GM19467 (cell line): ENCODE measurements at regions not wholly inside any gene's neighbourhood (a gene's known extent, or its start where the extent isn't known, plus 50 kb on each side); places are given as distances from the start of the nearest gene placed in this dataset.
"Not testable (repeated sequence)": the region's sequence is repeated elsewhere in the genome, so short reads cannot be mapped to it uniquely, and the experiment has no call there.

Experiments
- ATAC-seq: cut with Tn5 transposase; IDR thresholded peaks from one replicate; pipeline ENCODE4 v1.9.1; 2021; ENCODE audit warnings: mild to moderate bottlenecking, moderate library complexity; ENCODE audit not compliant: unreplicated experiment

DNA sequence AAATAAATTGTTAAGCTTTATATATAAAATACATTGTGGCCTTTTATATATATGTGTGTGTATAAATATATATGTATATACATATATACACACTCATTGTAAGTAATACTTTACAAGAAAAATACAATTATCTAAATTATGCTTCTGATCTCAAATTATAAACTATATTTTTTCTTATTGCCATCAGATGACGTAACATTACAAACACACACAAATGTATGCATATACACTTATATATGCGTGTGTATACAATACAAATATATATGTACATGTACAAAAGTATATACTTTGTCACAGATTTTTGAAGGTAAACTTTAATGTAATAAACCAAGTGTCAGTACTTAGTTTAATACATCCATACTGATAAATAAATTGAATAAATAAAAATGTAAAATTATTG lies 278.9 kb upstream of the LMO3 start:
- ATAC-seq = no peak

DNA sequence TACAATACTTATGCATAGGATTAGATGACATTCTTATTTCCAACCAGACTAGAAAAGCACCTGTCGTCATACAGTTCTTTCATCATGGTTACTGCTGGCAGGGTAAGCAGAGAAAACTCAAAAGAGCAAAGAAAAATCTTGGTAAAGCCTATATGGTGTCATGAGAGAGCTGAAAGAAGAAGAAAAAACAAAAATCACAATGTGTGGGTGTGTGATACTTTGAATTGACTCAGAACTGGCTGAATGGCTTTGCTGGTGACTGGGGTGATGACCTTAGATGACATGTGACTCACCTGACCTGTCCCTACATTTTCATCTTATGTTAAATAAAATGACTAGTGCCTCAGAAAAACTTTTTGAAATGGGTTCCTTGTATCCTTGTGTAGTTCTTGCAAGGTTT lies 278.1 kb upstream of the LMO3 start:
- ATAC-seq = no peak

DNA sequence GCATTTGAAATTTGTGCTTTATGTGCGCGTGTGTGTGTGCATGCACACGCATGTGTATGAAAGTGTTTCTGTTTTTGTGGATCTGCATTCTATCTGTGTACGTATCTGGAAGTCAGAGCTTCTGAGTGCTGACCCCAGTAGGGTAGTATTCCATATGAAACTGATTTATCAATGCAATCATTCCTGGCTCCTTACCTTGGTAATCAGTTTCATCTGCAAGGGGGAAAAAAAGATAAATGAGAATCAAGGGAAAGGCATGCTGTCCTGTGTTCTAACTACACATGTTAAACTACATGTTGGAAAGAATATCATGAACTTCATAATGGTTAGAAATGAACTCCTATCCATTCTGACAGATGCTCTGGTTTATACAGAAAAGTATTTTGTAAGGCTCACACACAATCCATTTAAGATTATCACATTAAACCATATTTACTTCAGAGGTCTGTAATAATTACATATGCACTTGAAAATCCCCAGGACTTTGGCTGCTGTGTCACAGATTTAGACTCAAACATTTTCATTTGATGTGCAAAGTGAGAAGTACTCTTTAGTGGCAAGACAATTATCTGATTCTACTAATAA lies 276.1 kb upstream of the LMO3 start:
- ATAC-seq = no peak

DNA sequence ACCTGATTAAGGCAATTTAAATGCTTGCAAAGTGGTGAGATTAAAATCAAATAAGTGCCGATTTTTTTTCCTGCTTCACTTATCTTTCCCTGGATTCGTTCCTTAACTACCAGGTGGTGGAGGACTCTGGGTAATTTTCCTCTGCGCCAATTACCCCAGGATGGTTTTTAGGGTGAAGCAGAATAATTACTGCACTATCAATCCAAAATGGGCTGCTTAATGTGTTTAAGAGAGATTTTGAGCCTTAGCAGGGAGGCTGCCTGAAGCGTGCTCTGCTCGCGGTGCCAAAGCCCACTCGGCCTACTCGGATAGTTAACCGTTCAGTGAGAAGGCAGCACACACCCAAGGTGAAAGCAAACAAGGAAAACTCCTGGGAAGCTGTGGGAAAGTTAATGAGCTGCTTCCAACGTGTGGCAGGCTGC lies 274.9 kb upstream of the LMO3 start:
- ATAC-seq = no peak

DNA sequence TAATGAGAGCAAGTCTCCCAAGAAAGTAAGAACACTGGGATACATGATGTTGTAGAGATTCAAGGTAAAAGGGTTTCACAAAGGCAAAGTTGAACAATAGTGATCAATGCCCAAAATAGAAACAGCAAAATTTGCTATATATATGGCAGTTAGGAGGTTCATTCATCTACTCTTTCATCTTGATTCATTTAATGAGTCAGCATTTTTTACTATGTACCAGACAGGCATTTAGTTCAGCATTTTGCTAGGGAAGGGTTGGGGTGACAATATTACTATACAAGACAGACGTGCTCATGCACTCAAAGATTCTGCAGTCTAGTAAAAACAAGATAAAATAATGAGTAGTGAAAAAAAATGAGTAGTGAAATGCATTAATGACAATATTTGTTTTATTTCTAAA lies 264.9 kb upstream of the LMO3 start:
- ATAC-seq = no peak

DNA sequence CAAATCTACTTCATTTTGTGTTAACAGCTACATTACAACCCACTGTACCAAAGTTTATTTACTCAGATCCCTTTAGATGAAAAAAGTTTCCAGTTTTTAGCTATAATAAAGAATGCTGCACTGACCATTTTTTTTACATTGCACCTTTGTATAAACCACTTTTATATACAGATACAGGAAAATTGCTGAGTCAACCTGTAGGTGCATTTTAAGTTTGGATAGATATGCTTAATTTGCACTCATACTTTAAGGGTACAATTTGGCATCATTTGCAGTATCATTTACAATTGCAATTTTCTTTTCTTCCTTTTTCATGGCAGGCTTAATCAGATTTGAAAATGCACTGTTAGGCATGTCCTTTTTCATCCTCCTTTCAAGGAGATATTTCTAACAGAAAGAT lies 257.8 kb upstream of the LMO3 start:
- no peak for ATAC-seq

DNA sequence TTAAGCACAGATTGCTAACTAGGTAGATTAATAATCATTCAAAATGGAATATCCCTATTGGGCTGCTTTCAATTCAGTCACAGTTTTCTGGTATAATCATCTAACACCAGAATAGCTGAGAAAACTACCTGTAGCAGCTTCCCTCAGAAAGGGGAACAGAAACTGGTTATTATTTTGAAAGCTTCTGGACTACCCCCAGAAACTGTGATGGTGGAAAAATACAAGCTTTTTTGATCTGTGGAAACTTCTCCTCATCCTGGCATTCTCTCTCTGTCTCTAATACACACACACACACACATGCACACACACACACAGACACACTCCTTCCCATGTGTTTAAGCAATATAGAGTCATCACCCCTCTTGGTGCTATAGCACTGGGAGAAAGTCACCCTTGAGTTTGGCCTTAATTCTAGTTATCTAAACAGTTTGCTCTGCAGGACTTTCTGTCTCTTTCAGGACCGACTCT lies 251.5 kb upstream of the LMO3 start:
- ATAC-seq = peak; percentile 96

DNA sequence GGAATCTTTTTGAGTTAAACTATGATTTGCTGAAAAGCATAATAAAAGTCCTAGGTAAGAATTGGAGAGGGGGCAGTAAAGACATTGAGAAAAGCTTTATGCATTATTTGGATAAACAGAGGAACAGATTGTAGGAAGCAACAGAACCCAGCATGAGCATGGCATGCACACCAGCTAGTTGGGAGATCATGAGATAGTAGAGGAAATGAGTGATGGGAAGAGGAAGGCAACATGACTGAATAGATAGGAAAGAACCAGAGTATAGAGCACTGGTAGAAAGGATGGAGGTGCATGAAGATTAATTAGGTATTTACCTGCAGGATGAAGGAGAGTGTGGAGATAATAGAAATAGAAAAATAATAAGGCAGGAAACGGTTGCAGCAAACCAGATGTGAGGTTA lies 248.5 kb upstream of the LMO3 start:
- ATAC-seq = no peak

DNA sequence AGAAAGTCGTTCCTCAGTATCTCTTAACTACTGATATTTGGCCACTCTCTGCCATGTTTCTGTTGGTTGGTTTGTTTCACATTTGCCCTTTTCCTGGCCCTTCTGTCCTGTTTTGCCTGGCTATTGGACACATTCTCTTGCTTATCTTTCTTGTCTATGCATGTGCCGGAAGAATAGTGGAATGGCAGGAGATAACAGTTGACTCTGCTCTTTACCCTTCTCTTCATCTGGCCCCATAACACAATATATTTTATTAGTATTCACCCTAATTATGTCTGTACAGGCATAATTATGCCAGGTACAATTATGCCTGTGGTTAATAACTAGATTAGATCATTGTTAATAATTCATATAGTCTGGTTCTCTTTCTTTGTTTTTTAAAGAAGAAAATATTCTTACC lies 243.5 kb upstream of the LMO3 start:
- ATAC-seq = no peak

DNA sequence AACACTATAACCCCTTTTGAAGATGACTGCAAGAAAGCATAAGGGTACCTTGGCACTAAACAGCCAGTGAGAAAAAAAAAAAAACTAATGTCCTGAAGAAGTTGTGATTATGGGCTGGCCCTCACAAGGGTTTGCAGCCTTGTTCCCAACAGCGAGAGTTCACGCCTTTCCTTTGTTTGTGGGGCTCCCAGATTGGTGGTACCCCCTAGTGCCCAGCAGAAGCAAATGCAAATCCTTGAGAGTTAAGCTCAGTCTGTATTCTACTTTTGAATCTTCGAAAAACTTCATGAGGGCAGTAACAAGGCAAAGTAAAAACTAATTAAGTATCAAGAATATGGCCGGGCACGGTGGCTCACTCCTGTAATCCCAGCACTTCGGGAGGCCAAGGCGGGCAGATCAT lies 238.9 kb upstream of the LMO3 start:
- ATAC-seq = no peak

DNA sequence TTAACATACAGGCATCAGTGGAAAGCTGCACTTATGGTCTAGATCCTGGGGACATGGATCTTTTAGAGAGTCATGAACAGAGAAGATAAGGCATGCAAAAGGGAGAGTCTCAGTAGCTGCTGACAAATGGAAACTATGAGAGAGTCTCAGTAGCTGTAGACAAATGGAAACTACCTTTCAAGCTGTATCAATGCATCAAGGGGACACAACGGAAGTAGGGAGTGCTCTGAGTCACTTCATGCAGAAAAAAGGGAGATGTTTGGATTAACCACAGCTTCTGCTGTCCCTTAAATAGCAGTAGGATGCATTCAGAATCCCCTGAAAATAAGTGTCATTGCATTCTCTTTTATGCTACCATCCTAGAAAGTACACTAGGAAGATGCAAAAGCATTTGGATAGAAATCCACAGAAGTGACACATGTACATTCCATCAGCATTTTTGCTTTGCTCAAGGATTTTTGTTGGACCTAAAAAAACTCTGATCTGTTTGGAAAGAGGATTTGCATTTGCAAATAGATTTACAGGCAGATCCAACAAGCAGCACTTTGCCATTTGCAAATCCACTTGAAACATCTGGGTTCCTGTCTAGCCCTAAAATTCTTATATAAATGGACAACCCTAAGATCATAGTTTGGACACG lies 227.5 kb upstream of the LMO3 start:
- ATAC-seq = peak; percentile 94

DNA sequence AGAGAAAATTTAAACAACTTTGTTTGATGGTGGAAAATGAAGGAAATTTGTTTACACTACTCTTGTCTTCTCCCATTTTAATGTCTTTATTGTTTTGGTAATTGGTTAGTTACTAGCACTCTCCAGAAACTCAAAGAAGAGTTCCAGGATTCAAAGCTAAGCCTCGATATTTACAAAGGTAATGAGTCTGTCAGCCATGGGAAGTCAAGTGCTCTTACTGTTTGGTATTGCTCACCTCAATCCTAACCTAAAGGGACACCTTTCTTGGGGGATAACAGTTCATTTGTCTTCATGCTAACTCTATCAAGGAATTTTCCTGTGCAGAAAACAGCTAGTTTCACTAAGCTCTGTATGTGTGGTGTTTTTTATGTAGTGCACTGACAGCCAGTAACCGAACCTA lies 222.9 kb upstream of the LMO3 start:
- ATAC-seq = no peak

DNA sequence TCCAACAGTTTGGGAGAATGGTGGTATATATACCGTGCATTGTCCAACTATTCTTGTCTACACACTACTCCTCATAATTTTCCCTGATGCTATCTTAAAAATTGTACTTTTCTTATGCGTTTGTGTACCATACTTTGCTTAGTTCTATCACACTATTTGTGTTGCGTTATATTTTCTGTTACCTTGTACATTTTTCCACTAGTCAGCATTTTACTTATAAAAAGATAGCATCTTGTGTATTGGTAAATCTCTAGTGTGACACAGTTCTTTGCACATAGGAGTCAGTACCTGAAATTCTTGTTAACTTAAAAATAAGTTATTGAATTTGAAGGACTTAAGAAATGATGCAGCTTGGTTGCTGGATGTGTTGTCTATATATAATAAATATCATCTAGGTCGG lies 201.8 kb upstream of the LMO3 start:
- ATAC-seq = no peak

DNA sequence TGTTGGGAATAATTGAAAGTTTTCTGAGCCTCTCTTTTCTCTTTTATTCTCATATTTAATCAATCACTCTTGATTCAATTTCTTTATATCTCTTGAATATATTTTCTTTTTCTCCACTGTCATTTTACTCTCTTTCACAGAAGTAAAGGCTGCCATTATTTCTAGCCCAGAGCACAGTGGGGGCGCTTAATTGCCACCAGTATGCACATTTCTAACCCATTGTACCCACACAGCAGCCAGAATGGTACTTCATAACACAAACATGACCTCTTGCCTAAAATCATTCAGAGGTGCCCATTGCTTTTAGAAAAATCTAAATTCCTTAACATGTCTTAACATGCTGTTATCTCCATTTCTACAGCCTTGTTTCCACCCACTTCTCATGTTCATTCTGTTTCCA lies 190.2 kb upstream of the LMO3 start:
- ATAC-seq = no peak

DNA sequence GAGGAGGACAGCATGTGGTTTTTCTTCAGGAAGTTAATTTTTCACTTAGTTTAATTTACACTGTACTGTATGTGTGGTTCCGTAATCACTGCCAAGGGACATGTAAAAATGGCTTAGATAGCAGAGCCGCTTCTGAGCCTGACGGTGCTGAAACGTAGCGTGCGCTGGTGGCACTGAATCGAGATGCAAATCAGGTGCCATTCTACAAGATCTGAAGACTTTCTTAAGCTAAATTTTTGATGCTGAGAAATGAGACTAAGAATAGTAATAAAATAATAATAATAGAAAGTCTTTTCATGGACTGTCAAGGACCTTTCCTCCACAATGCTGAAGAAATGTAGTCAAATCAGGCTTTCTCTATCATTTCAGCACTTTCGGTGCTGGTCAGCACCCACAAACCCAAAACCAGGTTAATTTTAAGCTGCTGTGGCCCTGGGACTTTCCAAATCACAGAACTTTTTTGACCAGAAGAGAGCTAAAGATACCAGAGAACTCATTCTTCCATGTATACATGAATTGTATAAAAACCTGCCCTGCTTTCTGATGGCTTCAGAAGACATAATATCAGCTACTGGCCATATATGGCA lies 183.3 kb upstream of the LMO3 start:
- ATAC-seq = peak; percentile 85

DNA sequence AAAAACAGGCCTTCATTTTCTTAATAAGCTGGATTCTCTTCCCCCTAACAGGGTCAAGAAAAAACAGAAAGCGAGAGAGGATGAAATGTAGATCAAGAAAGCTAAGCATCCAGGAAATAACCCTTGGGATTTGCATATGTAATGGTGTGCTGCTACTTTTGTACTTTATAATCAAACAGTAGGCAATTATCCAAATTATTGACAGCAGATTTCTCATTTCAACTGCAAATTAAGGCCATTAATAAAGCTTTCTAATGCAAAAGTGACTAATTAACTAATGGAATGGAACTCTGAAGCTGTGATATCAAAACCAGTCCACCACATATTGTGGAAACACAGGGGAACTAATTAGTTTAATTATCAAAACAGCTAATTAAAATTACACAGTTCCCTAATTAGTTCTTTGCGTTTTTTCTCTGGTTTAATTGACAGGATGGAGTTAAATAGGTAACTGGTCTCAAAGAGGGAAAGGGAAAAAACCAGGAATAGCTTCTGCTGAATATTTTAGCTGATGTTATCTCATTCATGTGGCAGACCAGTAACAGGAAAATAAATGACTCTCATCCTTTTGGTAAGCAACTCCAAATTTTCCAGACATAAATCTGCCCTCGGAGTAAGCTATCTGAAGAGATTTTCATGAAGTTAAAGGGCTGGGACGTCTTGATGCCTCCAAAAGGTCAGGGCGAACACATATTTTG lies 182.7 kb upstream of the LMO3 start:
- ATAC-seq = no peak

DNA sequence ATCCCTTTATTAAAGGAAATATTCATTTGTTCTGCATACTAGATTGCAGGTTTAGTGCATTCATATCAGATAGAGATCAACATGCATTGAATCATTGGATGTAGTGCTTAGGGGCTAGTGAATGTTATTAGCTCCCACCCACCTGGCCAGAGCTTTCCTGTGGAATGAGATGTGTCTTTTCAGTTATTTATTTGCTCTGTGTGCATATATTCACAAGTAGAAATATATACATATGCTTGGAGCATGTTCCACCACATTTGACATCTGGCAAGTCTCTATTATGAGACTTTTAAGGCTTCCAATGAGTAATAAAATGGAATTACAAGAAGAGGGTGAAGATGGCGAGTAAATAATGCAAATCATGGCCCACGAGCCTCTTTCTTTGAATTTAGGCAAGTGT lies 180.0 kb upstream of the LMO3 start:
- no peak for ATAC-seq

DNA sequence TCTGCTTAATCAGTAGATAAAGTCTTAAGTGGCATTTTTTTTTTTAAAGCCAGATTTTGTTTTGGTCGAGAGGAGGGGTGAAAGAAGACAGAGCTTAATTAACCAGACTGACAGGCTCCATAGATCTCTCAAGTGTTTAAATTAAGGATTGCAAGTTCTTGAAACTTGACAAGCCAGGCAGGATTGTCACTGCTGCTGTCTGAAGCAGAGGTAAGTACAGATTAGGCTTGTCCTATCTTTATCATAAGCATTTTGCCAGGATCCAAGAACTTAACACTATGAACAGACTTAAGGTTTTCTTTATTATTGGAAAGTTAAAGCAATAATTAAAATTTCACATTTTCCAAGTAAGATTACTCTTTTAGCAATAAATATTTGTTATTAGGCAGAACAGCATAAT lies 179.6 kb upstream of the LMO3 start:
- ATAC-seq = no peak

DNA sequence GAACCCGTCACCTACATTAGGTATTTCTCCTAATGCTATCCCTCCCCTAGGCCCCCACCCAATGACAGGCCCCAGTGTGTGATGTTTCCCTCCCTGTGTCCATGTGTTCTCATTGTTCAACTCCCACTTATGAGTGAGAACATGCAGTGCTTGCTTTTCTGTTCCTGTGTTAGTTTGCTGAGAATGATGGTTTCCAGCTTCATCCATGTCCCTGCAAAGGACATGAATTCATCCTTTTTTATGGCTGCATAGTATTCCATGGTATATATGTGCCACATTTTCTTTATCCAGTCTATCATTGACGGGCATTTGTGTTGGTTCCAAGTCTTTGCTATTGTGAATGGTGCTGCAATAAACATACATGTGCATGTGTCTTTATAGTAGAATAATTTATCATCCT lies 163.2 kb upstream of the LMO3 start:
- ATAC-seq = not testable (repeated sequence)

DNA sequence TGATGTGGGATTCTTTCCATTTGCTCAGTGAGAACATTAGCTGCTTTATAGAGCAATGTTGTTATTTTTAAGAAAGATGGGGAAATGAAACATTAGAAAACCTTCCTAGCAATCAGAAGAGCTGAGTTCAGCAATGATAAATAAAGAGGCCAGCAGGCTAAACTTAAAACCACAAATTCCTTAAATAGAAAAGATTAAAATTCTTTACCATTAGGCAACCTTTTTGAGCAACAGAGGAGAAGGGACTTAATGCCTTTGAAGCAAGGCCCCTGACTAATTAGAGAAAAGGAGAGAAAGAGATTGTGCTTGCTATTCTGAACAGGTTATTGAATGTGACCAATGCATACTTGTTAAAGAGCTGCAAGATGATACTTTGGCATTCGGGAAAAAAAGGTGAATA lies 160.8 kb upstream of the LMO3 start:
- no peak for ATAC-seq

DNA sequence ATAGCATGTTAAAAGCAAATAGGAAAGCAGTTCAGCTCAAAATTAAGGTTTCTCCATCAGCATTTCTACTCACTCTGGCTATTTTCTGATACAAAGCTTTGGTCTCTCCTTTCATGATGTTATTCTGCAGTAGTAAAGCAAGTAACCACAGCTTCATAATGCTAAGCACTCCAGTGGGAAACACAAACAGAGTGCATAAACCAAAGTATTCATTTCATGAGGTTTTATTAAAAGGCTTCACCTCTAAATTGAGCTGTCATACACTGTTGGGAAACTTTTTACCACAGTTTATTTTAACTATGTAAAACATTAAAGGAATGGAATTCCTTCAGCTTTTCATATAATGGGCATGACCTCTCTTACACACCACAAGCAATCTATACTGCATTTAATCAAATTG lies 157.9 kb upstream of the LMO3 start:
- no peak for ATAC-seq
